ENCODE measurements at regions not wholly inside any gene's neighbourhood (a gene's known extent, or its start where the extent isn't known, plus 50 kb on each side); places are given as distances from the start of the nearest gene placed in this dataset.
"Not testable (repeated sequence)": the region's sequence is repeated elsewhere in the genome, so short reads cannot be mapped to it uniquely, and the experiment has no call there.

GRCh38 chr5:117431091-117431490 is 856.5 kb upstream of the SEMA6A start:
- no peak for DNase-seq (ENCODE audit: low read depth in 2 of 2)

DNA sequence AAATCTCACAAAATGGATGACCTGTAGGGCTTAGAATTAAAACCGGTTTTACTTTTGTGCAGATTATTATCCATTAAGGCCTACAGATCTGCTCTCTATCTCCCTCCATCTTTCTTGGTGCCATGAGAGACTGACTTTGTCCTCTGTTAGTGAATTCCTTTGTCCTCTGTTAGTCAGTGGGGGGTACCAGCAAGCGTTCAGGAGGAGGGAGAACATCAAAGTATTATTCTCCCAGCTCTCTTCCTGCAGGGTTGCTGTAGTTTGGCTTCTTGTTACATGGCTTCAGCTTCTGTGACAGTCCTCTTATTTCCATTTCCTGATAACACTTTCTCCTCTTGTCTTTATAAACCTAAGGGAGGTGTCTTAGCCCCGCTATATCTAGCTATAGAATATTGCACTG is 850.5 kb upstream of the SEMA6A start:
- no peak for DNase-seq (ENCODE audit: low read depth in 2 of 2)

DNA sequence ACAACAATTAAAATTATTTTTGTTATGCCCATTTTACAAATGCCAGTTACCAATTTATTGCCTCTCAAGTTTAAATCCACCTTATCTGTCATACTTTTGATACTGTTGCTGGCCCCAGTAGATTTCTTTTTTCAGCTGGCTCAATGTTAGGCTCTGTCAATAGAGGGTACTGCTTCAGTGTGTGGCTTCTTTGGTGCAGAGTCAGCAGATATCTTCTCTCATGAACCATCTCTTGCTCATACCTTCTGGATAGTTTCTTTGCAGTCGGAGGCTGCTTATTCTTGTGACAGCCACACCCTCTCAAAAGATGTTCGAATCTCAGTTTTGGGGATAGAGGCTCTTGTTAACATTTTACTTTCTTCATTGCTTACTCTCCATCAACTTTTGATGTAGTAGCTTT is 849.9 kb upstream of the SEMA6A start:
- DNase-seq (ENCODE audit: low read depth in 2 of 2), result no peak

DNA sequence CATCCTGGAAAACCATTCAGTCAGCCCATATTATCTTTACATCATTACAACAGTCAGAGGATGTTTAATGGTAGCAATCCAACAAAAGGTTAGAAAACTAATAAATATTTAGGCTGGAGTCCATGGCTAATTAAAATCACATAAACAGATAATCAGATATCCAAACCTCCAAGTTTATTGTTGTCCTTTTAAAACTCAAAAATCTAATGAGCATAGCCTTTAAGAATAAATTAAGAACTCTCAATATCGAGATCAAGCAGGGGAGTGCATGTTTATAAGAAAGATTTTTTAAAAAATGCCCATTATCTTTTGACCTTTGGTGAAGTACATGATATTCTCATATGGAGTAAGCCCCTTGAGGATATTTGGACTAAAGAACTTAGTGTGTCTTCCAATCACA is 842.9 kb upstream of the SEMA6A start:
- no peak for DNase-seq (ENCODE audit: low read depth in 2 of 2)

GRCh38 chr5:117414926-117415325 is 840.3 kb upstream of the SEMA6A start:
- DNase-seq (ENCODE audit: low read depth in 2 of 2), result no peak

- no peak for DNase-seq (ENCODE audit: low read depth in 2 of 2)
Measured at GRCh38 chr5:117411701-117412100, 837.1 kb upstream of the SEMA6A start.

DNA sequence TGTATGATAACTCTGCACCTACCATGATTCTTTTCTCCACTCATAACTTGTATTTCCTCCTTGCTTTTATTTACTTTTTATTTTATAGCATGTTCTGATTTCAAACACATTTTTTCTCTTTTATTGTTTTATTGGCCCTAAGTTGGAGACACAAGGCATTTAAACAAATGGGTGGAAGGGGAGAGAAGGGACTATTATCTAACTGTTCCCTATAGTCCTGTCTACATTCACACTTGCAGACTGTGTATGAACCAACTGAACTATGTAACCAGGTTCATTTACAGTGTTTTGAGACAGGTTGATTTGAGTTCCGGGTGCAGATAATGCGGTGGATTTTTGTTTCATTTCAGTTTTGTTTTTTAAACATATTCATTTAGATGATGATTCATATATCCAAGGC is 830.6 kb upstream of the SEMA6A start:
- no peak for DNase-seq (ENCODE audit: low read depth in 2 of 2)

DNA sequence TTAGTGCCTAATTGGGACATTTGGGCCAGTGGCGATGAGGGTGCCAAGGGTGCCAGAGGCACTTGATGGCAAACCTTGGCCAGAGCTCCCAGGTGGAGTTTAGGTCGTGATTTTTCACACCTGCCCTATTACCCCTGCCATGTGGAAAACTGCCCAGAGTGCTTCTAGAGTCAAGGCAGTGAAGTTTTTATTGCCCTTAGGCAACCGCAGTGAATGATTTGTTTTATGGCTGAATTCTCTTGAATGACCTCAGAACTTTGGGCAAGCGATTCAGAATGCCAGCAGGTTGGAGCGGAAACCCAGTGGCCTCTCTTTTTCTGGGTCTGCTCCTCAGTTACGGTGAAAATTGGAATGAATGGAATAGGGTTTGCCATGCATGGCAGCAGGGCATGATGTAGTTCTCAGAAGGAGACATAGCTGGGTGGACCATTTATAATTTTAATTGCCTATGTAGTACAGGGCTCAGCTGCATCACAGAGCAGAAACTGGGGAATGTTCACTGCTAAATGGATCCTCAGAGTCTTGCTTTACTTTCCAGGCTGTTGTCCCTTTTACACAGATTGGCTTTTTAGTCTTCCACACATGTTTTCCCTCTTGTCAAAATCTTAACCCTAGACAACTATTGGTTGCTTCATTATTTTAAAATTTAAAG is 820.0 kb upstream of the SEMA6A start:
- no peak for DNase-seq (ENCODE audit: low read depth in 2 of 2)

GRCh38 chr5:117393125-117393524 is 818.5 kb upstream of the SEMA6A start:
- DNase-seq (ENCODE audit: low read depth in 2 of 2), result no peak

GRCh38 chr5:117380316-117380715 is 805.7 kb upstream of the SEMA6A start:
- DNase-seq (ENCODE audit: low read depth in 2 of 2), result no peak

DNA sequence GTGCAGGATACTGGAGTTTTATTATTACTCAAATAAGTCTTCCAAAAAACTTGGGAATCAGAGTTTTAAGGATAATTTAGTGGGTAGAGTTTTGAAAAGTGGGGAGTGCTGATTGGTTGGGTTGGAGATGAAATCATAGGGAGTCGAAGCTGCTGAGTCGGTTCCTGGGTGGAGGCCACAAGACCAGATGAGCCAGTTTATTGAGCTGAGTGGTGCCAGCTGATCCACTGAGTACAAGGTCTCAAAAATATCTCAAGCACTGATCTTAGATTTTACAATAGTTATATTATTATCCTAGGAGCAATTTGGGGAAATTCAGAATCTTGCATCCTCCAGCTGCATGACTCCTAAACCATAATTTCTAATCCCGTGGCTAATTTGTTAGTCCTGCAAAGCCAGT is 804.9 kb upstream of the SEMA6A start:
- DNase-seq (ENCODE audit: low read depth in 2 of 2), result no peak

DNA sequence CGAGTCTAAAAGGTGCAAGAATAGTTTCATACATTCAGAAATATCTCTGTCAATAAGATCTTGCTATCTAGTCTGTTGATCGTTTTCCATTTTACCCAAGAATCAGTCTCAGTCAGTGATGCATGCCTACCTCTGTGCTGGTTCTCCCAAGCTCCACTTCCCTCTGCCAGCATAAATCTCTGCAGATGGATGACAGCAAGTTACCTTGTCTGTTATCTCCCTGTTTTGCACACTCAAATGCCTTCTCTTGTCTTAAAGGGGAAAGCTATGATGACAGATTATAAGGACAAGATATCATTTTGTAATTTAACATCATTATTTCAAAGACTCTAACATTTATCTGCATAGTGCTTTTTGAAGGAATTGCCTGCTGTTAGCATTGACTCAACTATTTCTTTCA is 802.1 kb upstream of the SEMA6A start:
- no peak for DNase-seq (ENCODE audit: low read depth in 2 of 2)

GRCh38 chr5:117359895-117360294 is 785.3 kb upstream of the SEMA6A start:
- no peak for DNase-seq (ENCODE audit: low read depth in 2 of 2)

DNA sequence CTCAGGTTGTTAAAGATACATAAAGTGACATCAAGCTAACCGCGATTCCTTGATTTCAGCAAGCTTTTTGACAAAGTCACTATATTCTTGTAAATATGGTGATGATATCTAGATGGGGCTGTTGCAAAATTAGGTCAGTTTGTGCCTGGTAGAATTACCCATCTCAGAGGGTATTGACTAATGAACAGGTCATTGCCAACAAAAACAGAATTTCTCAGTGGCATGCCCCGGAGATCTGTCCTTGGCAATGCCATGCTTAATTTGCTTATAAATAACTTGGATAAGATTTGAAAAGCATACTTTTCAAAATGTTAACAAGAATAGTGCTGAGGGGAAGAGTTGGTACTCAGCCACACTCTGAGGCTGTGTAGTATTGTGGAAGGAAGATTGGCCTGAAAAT is 783.3 kb upstream of the SEMA6A start:
- DNase-seq (ENCODE audit: low read depth in 2 of 2), result no peak

GRCh38 chr5:117347280-117347679 is 772.7 kb upstream of the SEMA6A start:
- no peak for DNase-seq (ENCODE audit: low read depth in 2 of 2)

GRCh38 chr5:117343726-117344125 is 769.1 kb upstream of the SEMA6A start:
- DNase-seq (ENCODE audit: low read depth in 2 of 2), result not testable (repeated sequence)

DNA sequence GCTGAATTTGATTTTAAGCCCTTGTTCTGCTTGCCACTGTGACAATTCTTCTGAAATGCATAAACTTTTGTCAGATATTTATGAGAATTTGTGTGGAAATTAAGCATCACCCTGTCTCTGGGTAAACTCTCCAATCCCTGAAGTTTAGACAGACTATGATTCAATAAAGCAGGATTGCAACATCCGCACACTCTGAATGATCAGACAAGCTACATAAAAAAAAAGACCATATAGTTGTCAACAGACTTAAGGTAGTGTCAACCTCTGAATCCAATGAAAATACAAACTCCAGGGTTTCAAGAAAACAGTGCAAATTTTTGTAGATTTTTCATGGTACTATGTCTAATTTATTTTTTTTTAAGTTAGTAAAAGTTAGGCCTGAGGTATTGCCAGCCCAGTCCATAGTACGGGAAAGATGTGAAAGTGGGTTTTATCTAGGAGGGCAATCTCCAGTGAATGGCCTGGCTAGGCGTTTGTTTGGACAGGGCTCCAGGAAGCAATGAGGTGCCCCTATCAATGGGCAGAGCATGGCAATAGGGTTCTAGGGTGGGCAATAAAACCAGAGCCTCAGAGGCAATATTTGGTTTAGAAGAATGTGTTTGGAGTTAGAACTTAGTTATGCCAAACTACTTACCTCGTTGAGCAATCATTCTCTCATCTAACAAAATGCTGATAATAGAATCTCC is 762.6 kb upstream of the SEMA6A start:
- DNase-seq (ENCODE audit: low read depth in 2 of 2), result no peak

DNA sequence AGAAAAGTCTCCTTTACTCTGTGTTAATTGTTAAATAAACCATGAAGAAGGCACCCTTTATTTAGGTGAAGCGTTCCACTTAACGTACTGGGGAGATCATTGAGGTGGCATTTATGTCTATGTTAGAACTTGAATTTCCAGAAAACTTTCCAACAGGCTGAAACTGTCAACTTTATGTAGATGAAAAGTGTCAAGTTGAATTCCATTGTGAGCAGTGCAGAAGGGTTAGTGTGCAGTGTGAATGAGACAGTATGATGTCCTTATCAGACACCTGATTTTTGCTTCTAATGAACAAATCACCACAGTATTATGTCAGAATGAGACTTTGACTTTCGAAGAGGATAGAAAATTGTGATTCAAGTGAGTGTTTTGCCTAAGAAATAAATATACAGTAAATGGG is 761.6 kb upstream of the SEMA6A start:
- DNase-seq (ENCODE audit: low read depth in 2 of 2), result no peak

DNA sequence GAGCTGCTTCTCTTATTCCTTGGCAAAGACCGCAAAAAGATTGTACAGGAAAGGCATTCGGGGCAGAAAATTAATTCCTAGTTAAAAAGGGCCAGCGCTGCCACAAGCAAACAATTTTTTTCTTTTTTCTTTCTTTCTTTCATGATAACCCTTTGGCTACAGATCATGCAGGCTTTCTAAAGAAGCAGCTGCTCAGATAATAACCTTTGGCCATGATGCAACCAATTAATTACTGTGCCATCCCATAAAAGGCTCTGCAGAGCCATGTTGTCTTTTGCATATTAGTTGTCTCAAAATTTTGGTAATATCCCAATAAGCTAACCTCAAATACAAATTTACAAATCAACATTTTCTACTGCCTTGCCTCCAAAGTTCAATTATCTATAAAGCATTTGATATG is 758.4 kb upstream of the SEMA6A start:
- DNase-seq (ENCODE audit: low read depth in 2 of 2), result no peak

- DNase-seq (ENCODE audit: low read depth in 2 of 2), result no peak
Measured at GRCh38 chr5:117332341-117332740, 757.7 kb upstream of the SEMA6A start.

DNA sequence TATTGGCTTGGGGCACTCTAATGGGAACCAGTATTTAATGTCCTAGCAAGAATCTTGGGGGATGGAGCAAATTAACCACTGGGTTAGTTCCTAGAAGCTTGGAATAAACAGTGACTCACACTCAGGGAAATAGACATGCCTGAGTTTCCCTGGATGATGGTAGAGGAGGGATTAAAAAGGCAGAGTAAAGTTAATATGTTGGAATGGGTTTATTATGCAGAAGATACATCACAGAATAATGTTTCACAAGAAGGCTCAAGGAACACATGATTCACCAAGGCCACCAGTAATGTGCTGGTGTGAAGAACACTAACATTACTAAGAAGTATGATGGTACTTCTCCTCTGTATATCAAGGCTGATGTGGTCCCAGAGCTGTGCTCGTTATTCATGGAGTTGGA is 752.9 kb upstream of the SEMA6A start:
- DNase-seq (ENCODE audit: low read depth in 2 of 2), result no peak

- no peak for DNase-seq (ENCODE audit: low read depth in 2 of 2)
Measured at GRCh38 chr5:117326997-117327396, 752.4 kb upstream of the SEMA6A start.

GRCh38 chr5:117318528-117318927 is 743.9 kb upstream of the SEMA6A start:
- no peak for DNase-seq (ENCODE audit: low read depth in 2 of 2)

GRCh38 chr5:117315170-117315569 is 740.5 kb upstream of the SEMA6A start:
- DNase-seq (ENCODE audit: low read depth in 2 of 2), result no peak
